PC-9 (cell line): ENCODE measurements at regions not wholly inside any gene's neighbourhood (a gene's known extent, or its start where the extent isn't known, plus 50 kb on each side); places are given as distances from the start of the nearest gene placed in this dataset.

Experiments
- BruUV-seq: library from RNA; stranded (reverse); fragments of 400-500 nt; replicated peaks from 2 replicates; lab custom pipeline; 2021; lab: Mats Ljungman, UMichigan
- CTCF ChIA-PET: fragments of 300-600 bp; sonication (Branson Sonifier 250); formaldehyde crosslinking; loops from one replicate; lab custom pipeline; 2022; ENCODE audit warnings: antibody characterized with exemption; lab: Charles Lee
- POLR2A ChIA-PET: fragments of 300-600 bp; sonication (Branson Sonifier 250); formaldehyde crosslinking; loops from one replicate; lab custom pipeline; 2022; ENCODE audit warnings: antibody characterized with exemption; ENCODE audit not compliant: unreplicated experiment; lab: Charles Lee
- DNase-seq, 2 experiments: peaks; one replicate each; pipeline versions ENCODE4 v3.0.0 to v3.0.0-alpha.2; 2015 to 2022; ENCODE audit warnings: mixed read lengths in 1 of 2
- H2AFZ ChIP-seq: fragments of 200-600 bp; sonication (generic); 2 replicates; pipeline ENCODE4 v1.8.1; 2017; ENCODE audit warnings: antibody characterized with exemption
- H3F3A ChIP-seq: fragments of 200-600 bp; sonication (generic); 2 replicates; pipeline ENCODE4 v1.8.1; 2017; ENCODE audit warnings: antibody characterized with exemption, mild to moderate bottlenecking, low read depth; ENCODE audit not compliant: insufficient read depth
- H3K27ac ChIP-seq: fragments of 200-600 bp; sonication (generic); 2 replicates; pipeline ENCODE4 v1.6.1; 2016; ENCODE audit warnings: mixed run types
- H3K27me3 ChIP-seq: fragments of 200-600 bp; sonication (generic); 2 replicates; pipeline ENCODE4 v1.6.1; 2016; ENCODE audit warnings: low read depth, mixed run types; ENCODE audit not compliant: insufficient read depth
- H3K36me3 ChIP-seq: fragments of 200-600 bp; sonication (generic); 2 replicates; pipeline ENCODE4 v1.6.1; 2016; ENCODE audit warnings: low read depth, mixed run types
- H3K4me1 ChIP-seq: fragments of 200-600 bp; sonication (generic); replicated peaks from 2 replicates; pipeline ENCODE4 v1.6.1; 2016; ENCODE audit warnings: mixed run types; ENCODE audit not compliant: insufficient read depth
- H3K4me2 ChIP-seq: fragments of 200-600 bp; sonication (generic); 2 replicates; pipeline ENCODE4 v1.6.1; 2017; ENCODE audit warnings: mixed run types
- H3K4me3 ChIP-seq: fragments of 200-600 bp; sonication (generic); 2 replicates; pipeline ENCODE4 v1.6.1; 2016; ENCODE audit warnings: mixed run types
- H3K79me2 ChIP-seq: fragments of 200-600 bp; sonication (generic); 2 replicates; pipeline ENCODE4 v1.6.1; 2017; ENCODE audit warnings: low read depth, mixed run types
- H3K9me2 ChIP-seq: fragments of 200-600 bp; sonication (generic); 2 replicates; pipeline ENCODE4 v1.8.1; 2017; ENCODE audit warnings: mild to moderate bottlenecking; ENCODE audit not compliant: insufficient read depth
- H3K9me3 ChIP-seq: fragments of 200-600 bp; sonication (generic); 2 replicates; pipeline ENCODE4 v1.8.1; 2016; ENCODE audit warnings: low read depth; ENCODE audit not compliant: insufficient read depth
- H4K20me1 ChIP-seq: fragments of 200-600 bp; sonication (generic); 2 replicates; pipeline ENCODE4 v1.8.1; 2017; ENCODE audit not compliant: insufficient read depth
- EZH2 ChIP-seq: fragments of 200-600 bp; sonication (generic); IDR thresholded peaks from 2 replicates; pipeline ENCODE4 v1.8.0; 2017; ENCODE audit warnings: antibody characterized with exemption, low read depth
- intact Hi-C: fragments of 100-400 bp; cut with micrococcal nuclease; formaldehyde crosslinking; loops from one replicate; pipeline ENCODE4 v1.10.0; 2022; ENCODE audit not compliant: unreplicated experiment
- TF ChIP-seq, protein P1 (sequence below): fragments of 200-600 bp; sonication (generic); conservative IDR thresholded peaks from 2 replicates; pipeline ENCODE4 v1.6.1; 2017; ENCODE audit warnings: mixed run types, antibody characterized with exemption, mild to moderate bottlenecking, moderate library complexity

DNA sequence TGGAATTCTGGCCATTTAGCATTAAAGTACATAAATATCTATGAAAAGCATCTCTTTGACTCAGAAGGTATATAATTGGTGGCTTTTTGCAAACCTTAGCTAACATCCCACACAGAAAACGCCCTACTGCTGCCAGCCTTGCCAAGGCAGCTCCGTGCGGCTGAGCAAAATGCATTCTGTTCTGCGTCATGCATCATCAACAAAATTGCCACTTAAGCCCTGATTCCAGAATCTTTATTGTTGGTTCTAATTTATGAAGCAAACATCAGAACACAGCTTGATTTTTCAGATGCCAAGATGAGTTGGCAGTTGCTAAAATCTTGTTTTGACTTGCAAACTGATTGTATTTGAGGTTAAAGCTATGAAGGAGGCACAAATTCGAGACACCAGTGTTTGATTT, 314.9 kb upstream of the DEPDC1 start:
- Histone ChIP-seq H3K79me2 (no peaks in the 10 kb centered on the region), H3K36me3 (no peaks in the 10 kb centered on the region), H3K9me2 (no peaks in the 10 kb centered on the region), H3F3A (no peaks in the 10 kb centered on the region), H3K4me2 (no peak overlapping the region), H3K27ac (no peak overlapping the region), H3K9me3 (no peaks in the 10 kb centered on the region), H3K27me3 (no peaks in the 10 kb centered on the region), H3K4me1 (no peaks in the 10 kb centered on the region), H4K20me1 (no peaks in the 10 kb centered on the region), H2AFZ (no peak overlapping the region), H3K4me3 (no peak overlapping the region)
- TF ChIP-seq, protein P1, sequence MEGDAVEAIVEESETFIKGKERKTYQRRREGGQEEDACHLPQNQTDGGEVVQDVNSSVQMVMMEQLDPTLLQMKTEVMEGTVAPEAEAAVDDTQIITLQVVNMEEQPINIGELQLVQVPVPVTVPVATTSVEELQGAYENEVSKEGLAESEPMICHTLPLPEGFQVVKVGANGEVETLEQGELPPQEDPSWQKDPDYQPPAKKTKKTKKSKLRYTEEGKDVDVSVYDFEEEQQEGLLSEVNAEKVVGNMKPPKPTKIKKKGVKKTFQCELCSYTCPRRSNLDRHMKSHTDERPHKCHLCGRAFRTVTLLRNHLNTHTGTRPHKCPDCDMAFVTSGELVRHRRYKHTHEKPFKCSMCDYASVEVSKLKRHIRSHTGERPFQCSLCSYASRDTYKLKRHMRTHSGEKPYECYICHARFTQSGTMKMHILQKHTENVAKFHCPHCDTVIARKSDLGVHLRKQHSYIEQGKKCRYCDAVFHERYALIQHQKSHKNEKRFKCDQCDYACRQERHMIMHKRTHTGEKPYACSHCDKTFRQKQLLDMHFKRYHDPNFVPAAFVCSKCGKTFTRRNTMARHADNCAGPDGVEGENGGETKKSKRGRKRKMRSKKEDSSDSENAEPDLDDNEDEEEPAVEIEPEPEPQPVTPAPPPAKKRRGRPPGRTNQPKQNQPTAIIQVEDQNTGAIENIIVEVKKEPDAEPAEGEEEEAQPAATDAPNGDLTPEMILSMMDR: no peak
- no peak for TF ChIP-seq EZH2
- ChIA-PET POLR2A (no interaction called here), CTCF (no interaction called here)
- intact Hi-C loops: no loop called here
- BruUV-seq: no TSS peak
- no peak for DNase-seq

DNA sequence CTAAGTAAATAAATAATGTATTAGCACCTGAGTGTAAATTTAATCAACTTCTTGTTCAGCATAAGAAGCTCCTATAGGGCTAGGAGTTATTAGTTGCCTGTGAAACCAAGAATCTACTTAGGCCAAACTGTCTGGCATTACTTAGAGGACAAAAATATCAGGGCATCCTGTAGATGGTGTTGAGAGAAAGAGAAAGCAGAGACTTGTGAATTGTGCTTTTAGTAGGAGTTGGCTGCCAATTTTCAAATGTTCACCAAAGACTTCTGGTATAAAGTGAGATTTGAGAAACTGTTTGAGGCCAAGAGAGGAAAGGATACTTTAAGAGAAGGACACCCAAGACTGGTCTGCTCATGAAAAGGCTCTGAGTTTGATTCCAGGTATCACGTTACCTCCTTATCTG, 315.5 kb upstream of the DEPDC1 start:
- no peak for DNase-seq
- ChIA-PET POLR2A (no interaction called here), CTCF (no interaction called here)
- H3K4me1 ChIP-seq: no peaks in the 10 kb centered on the region
- no peaks in the 10 kb centered on the region for H3F3A ChIP-seq
- intact Hi-C loops: no loop called here
- H4K20me1 ChIP-seq: no peaks in the 10 kb centered on the region
- H3K9me2 ChIP-seq: no peaks in the 10 kb centered on the region
- no peak overlapping the region for H3K4me2 ChIP-seq
- no peaks in the 10 kb centered on the region for H3K27me3 ChIP-seq
- H3K9me3 ChIP-seq: no peaks in the 10 kb centered on the region
- no peaks in the 10 kb centered on the region for H3K36me3 ChIP-seq
- no TSS peak for BruUV-seq
- H3K27ac ChIP-seq: no peak overlapping the region
- no peak overlapping the region for H2AFZ ChIP-seq
- no peaks in the 10 kb centered on the region for H3K79me2 ChIP-seq
- no peak for TF ChIP-seq EZH2
- TF ChIP-seq, protein P1: no peak
- H3K4me3 ChIP-seq: no peak overlapping the region

GRCh38 chr1:68814067-68814466, 317.2 kb upstream of the DEPDC1 start:
- Histone ChIP-seq H3K36me3 (no peaks in the 10 kb centered on the region), H3K4me2 (no peak overlapping the region), H3K27me3 (no peaks in the 10 kb centered on the region), H3K79me2 (no peaks in the 10 kb centered on the region), H3K4me3 (no peak overlapping the region), H3K9me3 (no peaks in the 10 kb centered on the region), H3K27ac (no peak overlapping the region), H3F3A (no peaks in the 10 kb centered on the region), H3K4me1 (no peaks in the 10 kb centered on the region), H3K9me2 (no peaks in the 10 kb centered on the region), H4K20me1 (no peaks in the 10 kb centered on the region), H2AFZ (no peak overlapping the region)
- TF ChIP-seq EZH2: no peak
- TF ChIP-seq, protein P1: no peak
- BruUV-seq: no TSS peak
- DNase-seq: no peak
- POLR2A ChIA-PET: no interaction called here
- intact Hi-C loops: no loop called here
- CTCF ChIA-PET: no interaction called here
